ENCODE measurements at regions not wholly inside any gene's neighbourhood (a gene's known extent, or its start where the extent isn't known, plus 50 kb on each side); places are given as distances from the start of the nearest gene placed in this dataset.

- TF ChIP-seq REST (IDR thresholded peaks at IDR 0.05; ENCODE audit: low read depth) (no peak), EZH2 (IDR thresholded peaks at IDR 0.05) (no peak), YY1 (IDR thresholded peaks at IDR 0.05; ENCODE audit: extremely low read depth, insufficient replicate concordance, low read depth, low read length) (no peak), ZBTB33 (IDR thresholded peaks at IDR 0.05; ENCODE audit: extremely low read depth, insufficient replicate concordance, low read length) (no peak)
Observed at GRCh38 chr13:106695139-106695538, 127.2 kb upstream of the ARGLU1 start (continued).

GRCh38 chr13:106691861-106692260, 123.9 kb upstream of the ARGLU1 start:
- H3K9me3 ChIP-seq (ENCODE audit: control insufficient read depth in 1 of 2, insufficient read depth in 1 of 2, low read depth in 1 of 2, low read length in 2 of 2) = no peaks in the 10 kb centered on the region
- RAD21 ChIA-PET (ENCODE audit: low non-redundant PET in 1 of 2, low total read pairs in 2 of 2, uncharacterized antibody in 2 of 2, unreplicated experiment in 2 of 2) = no interaction called here
- no peaks in the 10 kb centered on the region for H3K9me2 ChIP-seq (ENCODE audit: insufficient read depth)
- POLR2A ChIA-PET = no interaction called here
- no peak for DNase-seq (ENCODE audit: low read depth, low spot score)
- no peak overlapping the region for H3K27ac ChIP-seq (ENCODE audit: low read depth, low read length)
- no TSS peak for BruUV-seq (replicated peaks)
- H3K36me3 ChIP-seq (ENCODE audit: control insufficient read depth in 1 of 2, insufficient read depth in 2 of 2, low read length in 2 of 2) = no peaks in the 10 kb centered on the region
- CTCF ChIA-PET = no interaction called here
- intact Hi-C loops (cut with micrococcal nuclease) = no loop called here
- H3K27me3 ChIP-seq (ENCODE audit: insufficient read depth, low read length) = peaks cover 72% of the 10 kb centered on the region
- no peak overlapping the region for H3K4me2 ChIP-seq (ENCODE audit: low read length)
- ATAC-seq = no peak
- no peak for TF ChIP-seq ZFX (IDR thresholded peaks at IDR 0.05)
- no peak for TF ChIP-seq TCF7L2 (IDR thresholded peaks at IDR 0.05; ENCODE audit: borderline replicate concordance, extremely low read depth, insufficient read depth, insufficient read length)
- TF ChIP-seq CTCF (IDR thresholded peaks at IDR 0.05 in 2 of 3, conservative IDR thresholded peaks at IDR 0.05 in 1 of 3; ENCODE audit: borderline replicate concordance in 1 of 3, insufficient read depth in 1 of 3, low read depth in 2 of 3, low read length in 2 of 3) = no peak
- TF ChIP-seq REST (IDR thresholded peaks at IDR 0.05; ENCODE audit: low read depth) = no peak
- TF ChIP-seq YY1 (IDR thresholded peaks at IDR 0.05; ENCODE audit: extremely low read depth, insufficient replicate concordance, low read depth, low read length) = no peak
- no peak for TF ChIP-seq EGR1 (IDR thresholded peaks at IDR 0.05; ENCODE audit: low read depth)
- no peak for TF ChIP-seq EZH2phosphoT487 (IDR thresholded peaks at IDR 0.05; ENCODE audit: borderline replicate concordance)
- no peak for TF ChIP-seq RAD21 (IDR thresholded peaks at IDR 0.05; ENCODE audit: low read depth)
- TF ChIP-seq JUND (IDR thresholded peaks at IDR 0.05) = no peak
- H3K4me1 ChIP-seq (ENCODE audit: control insufficient read depth in 1 of 2, insufficient read depth in 2 of 2, low read length in 2 of 2) = no peaks in the 10 kb centered on the region
- H4K20me1 ChIP-seq (ENCODE audit: insufficient read depth) = no peaks in the 10 kb centered on the region
- no peak overlapping the region for H2AFZ ChIP-seq (ENCODE audit: low read depth, low read length, poor library complexity, severe bottlenecking)
- no peak overlapping the region for H3K9ac ChIP-seq (ENCODE audit: low read length)
- H3K79me2 ChIP-seq (ENCODE audit: insufficient read depth, low read length) = no peaks in the 10 kb centered on the region
- H3K4me3 ChIP-seq (replicated peaks in 1 of 2; ENCODE audit: low read depth in 1 of 2, low read length in 2 of 2) = no peak overlapping the region
